GM18508 (cell line): ENCODE measurements at regions not wholly inside any gene's neighbourhood (a gene's known extent, or its start where the extent isn't known, plus 50 kb on each side); places are given as distances from the start of the nearest gene placed in this dataset.
A peak's percentile ranks its signal among the peaks of the same experiment; 100 is the strongest.

Source experiments
- ATAC-seq: cut with Tn5 transposase; IDR thresholded peaks from one replicate; pipeline ENCODE4 v1.9.1; 2021; ENCODE audit warnings: moderate number of reproducible peaks; ENCODE audit not compliant: insufficient read depth, unreplicated experiment

DNA sequence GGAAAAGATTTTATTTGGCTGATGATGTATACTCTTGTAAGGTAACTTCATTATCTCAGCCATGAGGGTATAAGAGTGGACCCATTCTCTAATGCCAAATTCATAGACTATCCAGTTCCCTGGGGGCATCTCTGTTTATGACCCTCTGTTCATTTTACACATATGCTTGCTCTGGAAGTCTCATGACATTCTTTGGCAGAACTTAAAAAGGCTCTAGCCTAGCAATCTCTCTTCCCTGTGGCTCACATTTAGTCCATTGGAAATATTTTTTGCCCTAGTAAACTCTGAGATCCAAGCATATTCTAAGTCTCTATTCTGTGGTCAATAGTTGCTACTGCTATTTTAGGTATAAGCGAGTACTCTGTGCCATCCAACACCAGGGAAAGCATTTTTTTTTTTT is 1201.8 kb upstream of the ZEB2 start:
- ATAC-seq = no peak

DNA sequence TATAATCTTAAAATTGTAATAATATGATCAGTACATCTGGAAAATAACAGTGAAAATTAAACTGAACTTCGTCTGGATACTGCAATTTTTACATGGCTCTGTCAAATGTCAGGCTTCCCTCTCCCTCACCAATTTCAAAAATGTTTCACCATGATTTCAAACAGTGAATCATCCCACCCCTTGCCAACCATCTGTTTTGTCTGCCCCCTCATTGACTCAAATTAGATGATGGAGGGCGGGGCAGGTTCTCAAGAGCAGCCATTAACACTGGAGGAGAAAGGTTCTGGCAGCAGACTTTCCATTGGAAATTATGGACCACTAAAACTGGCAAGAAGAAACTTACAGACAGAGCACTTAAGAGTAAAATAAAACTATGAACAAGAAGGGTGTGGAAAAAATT is 1195.7 kb upstream of the ZEB2 start:
- ATAC-seq = no peak

DNA sequence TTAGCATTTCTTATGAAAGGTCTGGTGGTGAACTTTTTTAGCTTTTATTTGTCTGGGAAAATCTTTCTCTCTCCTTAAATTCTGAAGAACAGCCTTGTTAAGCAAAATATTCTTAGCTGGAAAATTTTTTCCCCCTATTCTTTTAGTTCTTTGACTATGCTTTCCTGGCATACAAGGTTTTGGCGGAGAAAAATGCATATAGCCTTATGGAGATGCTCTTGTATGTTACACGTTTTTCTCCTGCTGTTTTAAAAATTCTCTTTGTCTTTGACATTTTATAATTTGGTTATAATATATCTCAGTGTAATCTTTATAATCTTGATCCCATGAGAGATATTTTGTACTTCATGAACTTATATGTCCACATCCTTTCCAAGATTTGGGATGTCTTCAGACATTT is 1190.4 kb upstream of the ZEB2 start:
- no peak for ATAC-seq

DNA sequence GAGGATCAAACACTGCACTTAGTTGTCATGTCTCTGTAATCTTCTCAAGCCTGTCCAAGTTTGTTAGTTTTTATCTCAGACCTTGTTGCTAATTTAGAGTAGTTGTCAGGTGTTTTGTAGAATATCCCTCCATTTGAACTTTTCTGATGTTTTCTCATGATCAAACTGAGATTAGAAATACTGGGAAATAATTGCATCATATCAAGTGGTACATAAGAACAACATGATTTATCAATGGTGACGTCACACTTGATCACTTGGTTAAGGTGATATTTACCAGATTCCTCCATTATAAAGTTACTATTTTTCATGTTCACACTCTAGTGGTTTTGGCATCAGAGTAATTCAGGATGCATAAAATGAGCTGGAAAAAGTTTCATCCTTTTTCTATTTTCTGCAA is 1182.4 kb upstream of the ZEB2 start:
- no peak for ATAC-seq

DNA sequence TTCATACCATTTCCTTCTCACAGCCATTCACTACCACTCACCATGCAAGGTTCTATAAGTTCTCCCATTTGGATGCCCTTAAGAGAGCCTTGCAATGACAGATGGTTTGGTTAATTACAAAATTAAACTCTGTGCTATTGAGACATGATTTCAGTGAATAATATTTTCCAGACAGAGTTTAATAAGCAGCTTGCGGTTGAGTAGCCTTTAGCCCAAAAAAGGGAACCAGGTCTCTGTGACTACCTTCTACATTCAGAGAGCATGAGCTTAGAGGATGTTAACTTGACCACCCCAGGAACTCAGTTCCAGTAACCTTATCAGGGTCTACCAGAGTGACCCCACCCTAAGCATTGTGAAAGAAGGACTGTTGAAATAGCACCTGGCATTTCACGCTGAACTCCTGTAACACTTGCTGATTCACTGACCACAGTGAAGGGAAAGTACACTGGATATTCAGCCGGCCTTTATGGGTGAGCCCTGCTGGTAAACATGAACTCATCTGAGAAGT is 1173.1 kb upstream of the ZEB2 start:
- ATAC-seq = peak; percentile 89

DNA sequence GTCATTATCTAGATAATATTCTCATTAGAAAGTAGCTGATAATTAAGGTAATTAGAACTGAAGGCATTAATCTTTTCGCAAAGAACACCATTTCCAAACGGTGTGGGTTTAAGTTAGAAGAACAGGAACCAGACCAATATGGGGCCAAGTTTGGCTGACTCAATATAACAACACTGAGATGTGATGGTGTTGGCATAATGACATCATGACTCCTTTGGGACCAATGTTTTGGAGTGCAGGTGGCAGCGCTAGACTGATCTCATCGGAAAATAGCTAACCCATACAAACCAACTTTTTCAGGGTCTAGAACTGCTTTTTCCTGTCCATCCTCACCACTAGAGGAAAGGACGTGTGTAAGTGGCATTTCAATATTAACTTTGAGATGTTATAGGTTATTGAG is 1171.7 kb upstream of the ZEB2 start:
- ATAC-seq = no peak

DNA sequence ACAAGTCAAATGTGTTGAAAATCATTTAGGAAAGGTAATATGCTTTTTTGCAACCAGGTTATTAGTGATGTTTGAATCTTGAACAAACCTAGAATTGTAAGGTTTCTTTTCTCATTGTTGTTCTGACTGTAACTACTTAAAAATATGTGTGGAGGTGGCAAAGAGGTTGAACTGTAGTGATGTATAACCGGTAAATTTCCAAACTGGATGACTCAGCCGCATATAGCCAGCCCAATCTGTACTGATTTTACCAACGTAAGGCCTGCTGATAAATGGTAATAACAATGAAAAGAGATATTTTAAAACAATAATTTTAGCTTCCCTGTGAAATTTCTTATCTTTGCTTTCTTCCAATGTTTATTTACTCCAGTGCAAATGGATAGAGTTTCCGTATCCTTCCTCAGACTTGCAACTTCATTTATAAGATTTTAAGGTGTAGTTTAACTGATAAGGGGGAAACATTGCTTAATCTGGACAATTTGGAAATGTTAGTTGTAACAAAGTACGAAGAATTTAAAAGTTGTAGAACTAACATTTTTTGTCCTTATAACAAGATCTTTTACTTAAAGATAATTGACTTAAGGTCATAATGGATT is 1170.4 kb upstream of the ZEB2 start:
- ATAC-seq = no peak

DNA sequence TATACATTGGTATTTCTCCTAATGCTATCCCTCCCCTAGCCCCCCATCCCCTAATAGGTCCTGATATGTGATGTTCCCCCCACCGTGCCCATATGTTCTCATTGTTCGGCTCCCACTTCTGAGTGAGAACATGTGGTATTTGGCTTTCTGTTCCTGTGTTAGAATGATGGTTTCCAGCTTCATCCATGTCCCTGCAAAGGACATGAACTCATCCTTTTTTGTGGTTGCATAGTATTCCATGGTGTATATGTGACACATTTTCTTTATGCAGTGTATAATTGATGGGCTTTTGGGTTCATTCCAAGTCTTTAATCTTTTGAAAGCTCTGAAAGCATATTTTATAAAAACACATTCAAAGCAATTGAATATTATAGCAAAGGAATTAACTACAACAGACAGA is 1169.4 kb upstream of the ZEB2 start:
- no peak for ATAC-seq

DNA sequence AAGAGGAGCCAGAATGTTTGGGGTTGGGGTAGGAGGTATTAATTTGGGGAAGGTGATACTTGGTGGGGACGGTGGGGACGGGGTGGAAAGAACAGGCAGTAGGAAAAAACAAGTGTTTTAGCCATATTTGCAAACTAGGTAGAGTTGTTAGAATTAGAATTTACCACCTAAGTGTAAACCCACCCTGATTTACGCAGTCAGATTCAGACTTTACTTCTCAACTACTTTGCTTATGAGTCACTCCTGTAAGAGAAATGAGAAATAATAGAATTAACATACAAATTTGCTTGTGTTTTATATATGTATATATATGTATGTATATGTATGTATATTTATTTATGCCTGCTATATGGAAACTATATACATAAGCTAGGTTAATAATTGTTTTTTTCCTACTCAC is 1168.2 kb upstream of the ZEB2 start:
- ATAC-seq = no peak

DNA sequence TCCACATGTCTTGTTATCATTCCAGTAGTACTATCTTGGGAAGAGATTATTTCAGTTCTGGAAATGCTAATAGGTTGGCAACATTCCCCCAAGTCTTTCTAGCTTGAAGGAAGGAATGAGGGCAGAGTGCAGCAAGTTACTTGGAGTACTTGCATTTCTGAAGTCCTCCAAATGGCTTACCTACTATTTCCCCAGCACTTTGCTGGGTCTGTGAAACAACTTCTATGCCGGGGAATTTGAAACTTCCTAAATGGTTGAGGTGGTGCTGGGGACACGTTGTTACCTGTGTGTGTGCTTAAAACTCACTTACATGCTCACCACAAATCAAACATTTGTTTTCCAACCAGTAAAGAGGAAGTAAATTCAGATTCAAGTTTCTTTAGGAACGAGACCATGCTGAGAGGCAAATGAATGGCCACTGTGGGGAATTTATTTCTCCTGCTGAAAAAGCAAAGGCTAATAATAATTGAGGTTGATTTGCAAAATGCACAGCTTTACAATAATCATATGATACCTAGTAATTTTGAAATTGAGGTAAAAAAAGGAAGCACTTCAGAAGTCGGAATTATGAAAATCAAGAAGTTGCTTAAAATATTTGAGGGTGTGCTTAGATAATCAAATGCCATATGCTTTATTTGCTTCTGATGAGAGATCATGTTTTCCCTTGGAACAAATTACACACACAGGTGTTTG is 1167.7 kb upstream of the ZEB2 start:
- ATAC-seq = no peak

DNA sequence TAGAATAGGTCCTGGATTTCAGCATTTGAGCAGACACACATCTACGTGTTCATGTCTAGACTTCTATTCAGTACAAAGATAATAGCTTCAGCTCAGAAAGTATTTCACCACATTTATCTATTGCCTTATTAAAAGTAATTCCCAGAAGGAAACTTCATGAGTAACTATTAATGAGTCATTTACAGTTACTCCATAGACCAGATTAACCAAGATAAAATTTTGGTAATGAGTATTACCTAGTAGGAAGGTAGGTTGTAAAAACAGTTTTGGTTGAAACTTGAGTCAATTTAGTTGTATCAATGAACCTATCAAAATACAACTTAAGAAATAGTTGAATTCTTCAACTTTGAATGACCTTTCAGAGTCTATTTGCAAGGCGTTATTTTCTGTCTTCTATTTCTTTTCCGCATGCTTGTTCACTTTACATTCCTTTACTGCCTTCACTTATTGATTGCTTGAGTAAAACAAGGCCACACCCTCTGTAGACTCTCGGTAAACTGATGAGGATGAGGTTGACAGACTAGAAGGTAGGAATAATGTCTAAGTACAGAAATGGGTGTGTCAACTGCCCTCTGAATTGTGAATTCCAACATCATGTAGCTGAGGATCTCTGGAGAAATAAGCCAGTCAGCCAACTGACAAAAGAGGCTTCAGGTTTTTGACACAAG is 1165.6 kb upstream of the ZEB2 start:
- ATAC-seq = no peak

DNA sequence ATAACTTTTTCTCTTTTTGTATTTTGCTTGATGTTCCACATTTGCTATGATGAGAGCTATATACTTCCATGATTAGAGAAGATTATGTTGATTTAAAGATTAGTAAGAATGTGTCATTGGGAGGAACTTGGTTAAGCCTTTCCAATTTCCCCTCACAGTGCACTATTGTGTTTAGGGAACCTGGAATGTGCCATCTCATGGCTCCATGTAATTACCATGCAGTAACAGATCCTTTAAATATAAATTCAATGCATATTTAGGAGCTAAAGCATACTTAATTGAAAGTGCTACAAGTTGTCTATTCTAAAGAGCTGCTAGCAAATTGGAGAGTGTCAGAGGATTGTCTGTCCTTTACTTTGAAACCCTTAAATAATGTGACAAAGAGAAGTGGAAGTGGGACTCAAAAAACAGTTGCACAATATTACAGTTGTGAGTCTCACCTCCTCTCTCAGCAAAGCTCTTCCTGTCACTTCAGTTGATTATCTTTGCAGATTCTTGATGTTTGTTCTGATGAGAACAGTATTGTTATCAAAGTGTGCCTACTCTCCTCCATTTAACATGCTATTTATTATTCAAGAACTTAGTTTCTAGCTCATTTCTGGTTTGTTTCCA is 1162.7 kb upstream of the ZEB2 start:
- no peak for ATAC-seq

DNA sequence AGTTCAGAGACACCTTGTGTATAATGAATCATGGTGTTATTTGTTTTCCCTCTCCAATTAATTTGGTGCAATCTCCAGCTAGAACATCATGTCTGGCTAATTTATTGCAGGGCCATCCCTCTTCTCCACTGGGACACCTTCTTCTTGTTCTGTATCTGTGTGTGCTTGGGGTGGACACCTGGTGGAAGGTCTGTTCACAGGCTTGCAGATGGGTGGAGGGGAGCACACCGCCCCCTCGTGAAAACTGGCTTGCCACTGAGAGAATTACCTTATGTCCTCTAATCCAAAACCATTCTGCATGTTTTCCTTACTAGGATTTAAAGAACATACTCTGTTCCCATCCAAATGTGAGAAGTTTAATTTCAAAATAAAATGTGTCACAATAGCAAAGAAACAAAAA is 1160.4 kb upstream of the ZEB2 start:
- ATAC-seq = no peak

DNA sequence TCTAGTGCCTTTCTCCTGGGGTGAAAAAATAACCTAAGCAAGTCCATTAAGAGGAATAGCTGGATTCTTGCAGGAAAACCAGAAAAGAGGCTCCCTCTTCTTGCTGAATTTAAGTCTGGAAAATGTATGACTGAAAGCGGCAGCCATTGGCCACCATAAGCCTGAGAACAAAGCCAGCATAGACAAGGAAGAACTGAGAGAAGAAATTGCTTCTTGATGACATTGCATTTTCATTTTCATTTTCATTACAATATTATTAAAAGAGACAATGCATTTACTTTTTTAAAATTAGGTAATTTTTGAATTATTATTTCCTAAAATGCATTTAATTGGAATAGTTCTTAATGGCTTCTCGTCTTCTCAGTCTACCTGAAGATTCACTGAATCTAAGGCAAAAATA is 1157.5 kb upstream of the ZEB2 start:
- no peak for ATAC-seq

DNA sequence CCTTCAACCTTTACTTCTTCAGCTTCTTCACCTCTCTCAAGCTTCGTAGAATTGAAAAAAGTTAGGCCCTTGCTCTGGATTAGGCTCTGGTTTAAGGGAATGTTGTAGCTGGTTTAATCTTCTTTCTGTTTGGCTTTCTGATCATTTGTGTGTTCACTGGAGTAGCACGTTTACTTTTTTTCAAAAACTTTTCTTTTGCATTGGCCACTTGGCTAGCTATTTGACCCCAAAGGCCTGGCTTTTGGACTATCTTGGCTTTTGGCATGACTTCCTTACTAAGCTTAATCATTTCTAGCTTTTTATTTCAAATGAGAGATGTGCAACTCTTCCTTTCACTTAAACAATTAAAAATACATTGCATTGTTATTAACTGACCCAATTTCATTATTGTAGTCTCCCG is 1154.8 kb upstream of the ZEB2 start:
- ATAC-seq = no peak

DNA sequence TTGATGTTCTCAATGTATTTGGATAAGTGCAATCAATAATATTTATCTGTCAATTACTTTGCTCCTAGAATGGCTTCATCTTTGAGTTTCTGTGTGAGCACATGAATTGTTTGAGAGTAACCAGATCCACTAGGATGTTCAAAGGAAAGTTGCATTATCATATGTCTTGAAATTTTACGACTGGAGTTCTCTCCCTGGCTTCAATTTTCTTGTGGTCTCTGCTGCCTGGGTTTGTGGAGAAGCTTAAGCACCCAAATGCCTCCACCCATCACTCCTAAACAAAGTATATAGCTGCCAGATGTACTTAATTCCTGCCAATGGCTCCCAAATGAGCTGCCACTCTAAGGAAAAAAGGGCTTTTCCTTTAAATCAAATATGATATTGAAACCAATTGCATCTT is 1149.4 kb upstream of the ZEB2 start:
- ATAC-seq = no peak

DNA sequence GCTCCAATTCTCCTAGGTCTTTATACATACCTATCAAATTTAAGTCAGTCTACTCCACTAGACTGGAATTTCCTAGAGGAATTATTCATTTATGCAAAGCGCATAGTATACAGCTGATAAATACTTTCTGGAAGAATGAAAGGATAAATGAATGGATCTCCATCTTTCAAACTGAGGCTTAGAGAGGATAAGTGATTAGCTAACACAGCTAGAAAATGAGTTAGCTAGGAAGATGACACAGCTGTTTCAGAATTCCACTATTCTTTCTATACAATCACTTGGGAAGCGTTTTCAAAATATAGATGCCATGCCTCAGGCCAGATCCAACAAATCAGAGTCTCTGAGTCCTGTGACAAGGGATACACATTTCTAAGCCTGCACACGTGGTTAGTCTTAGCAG is 1146.6 kb upstream of the ZEB2 start:
- no peak for ATAC-seq

DNA sequence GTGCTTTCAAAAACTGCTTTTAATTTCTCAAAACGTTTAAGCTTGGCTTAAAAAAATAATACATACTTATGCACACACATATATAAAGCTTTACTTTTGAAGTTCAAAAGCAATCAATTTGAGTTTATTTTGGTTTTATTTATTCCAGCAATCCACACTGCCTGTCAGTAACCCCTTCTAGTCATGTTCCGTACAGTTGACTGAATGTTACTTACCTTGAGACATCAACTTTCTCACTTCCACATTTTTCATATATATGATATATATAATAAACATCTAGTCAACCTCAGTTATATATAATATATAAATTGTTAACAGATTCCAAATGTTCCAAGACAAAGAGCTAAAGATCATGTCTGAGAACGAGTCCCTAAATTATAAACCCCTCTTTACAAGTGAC is 1137.3 kb upstream of the ZEB2 start:
- ATAC-seq = no peak

DNA sequence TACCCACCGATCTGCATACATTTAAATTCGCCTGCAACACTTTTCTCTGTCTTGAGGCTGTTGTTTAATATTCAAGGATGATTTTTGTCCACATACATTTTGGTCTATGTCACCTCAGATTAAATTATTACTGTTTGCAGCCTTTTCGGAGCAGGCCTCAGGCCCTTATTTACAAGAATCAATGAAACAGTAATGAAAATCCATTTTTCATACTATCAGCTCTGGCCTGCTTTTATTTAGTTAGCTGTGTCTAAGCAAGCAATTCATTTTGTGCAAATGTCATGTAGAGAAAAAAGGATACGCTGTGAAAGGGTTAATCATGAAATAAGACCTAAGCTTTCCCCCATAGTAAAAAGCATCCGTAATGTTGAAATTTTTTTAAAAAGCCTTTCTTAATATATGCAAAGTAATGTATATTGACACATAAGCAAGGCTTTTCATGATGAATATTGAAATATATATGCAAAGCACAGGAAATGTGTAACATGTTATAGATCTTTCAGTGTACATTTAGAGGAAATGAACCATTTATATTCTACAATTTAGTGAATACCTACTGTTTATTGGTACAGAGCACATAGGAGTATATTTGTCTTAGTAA is 1135.3 kb upstream of the ZEB2 start:
- no peak for ATAC-seq

DNA sequence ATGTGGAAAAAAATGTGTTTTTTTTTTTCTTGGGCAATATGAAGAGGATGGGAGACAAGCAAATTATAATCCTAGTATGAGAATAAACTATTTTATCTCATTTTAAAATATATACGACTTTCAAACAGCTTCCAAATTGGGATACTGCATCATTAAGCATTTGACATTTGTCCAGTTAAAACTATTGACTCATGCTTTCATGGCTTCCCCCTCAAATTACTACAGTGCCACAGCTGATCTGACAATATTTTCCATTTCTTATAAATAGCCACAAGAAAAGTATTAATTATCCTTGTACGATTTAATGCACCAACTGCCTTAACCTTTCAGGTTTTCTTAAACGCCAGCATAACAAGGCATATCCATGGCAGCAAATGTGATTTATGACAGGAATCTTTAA is 1134.8 kb upstream of the ZEB2 start:
- ATAC-seq = no peak

DNA sequence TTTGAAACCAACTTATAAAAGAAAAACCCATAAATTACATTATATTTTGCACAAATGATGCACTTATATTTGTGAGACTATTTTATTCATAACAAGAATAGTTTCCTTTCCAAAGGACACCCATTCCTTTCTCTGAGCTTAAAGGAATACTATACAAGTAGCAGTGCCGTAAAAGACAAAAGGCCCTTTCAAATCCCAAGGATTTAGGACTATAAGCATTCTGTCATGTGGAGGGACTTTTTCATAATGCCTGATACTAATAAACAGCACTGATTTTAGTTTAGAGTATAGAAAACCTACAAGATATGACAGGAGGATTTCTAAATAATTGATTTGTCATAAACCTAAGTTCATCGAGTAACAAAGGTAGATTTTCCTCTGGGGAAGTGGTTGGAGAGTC is 1134.2 kb upstream of the ZEB2 start:
- ATAC-seq = no peak
